Hematopoietic multipotent progenitor cell (in vitro differentiated cells): ENCODE measurements at regions not wholly inside any gene's neighbourhood (a gene's known extent, or its start where the extent isn't known, plus 50 kb on each side); places are given as distances from the start of the nearest gene placed in this dataset.

ENCODE experiments used
- DNase-seq, 3 donors: peaks; one replicate each; pipeline ENCODE4 v3.0.0-alpha.2; 2011 to 2015; ENCODE audit warnings: low read depth in 2 of 3, low spot score in 2 of 3

GRCh38 chr16:80055831-80056230 is 455.3 kb upstream of the MAF start:
- no peak for DNase-seq

- DNase-seq: no peak
Observed at GRCh38 chr16:80054647-80055046, 454.1 kb upstream of the MAF start.

DNA sequence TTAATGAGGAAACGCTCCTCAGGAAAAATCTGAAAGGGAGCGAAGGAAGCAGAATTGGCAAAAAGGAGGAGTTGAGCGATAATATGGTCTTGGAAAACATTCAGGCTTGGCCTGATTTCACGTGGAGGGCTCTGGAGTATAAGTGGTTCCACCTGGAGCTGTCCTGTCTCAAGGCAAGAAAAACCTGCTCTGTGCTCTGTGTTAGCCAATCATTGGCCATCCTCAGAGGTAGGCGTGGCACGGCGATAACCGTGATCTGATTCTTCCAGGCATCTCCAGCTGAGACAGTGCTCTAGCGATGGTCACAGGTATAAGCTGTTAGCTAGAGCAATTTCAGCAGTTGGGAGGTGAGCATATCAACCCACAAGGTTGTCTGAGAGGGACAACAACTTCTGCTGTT is 450.5 kb upstream of the MAF start:
- DNase-seq: no peak

- no peak for DNase-seq
Observed at GRCh38 chr16:80048250-80048649, 447.7 kb upstream of the MAF start.

DNA sequence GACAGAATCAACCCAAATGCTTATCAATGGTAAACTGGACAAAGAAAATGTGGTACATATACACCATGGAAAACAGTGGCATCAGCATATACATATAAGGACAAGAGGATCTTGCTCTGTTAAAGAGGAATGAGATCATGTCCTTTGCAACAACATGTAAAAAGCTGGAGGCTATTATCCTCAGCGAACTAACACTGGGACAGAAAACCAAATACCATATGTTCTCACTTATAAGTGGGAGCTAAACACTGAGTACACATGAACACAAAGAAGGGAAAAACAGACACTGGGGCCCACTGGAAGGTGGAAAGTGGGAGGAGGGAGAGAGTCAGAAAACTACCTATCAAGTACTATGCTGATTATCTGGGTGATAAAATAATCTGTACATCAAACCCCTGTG is 447.3 kb upstream of the MAF start:
- no peak for DNase-seq

- peak in 1 of 3 donors; percentile 4 for DNase-seq
Observed at GRCh38 chr16:80046848-80047247, 446.3 kb upstream of the MAF start.

GRCh38 chr16:80046261-80046660 is 445.7 kb upstream of the MAF start:
- no peak for DNase-seq

- no peak for DNase-seq
Observed at GRCh38 chr16:80045861-80046260, 445.3 kb upstream of the MAF start.

GRCh38 chr16:80041410-80041809 is 440.9 kb upstream of the MAF start:
- DNase-seq: no peak

DNA sequence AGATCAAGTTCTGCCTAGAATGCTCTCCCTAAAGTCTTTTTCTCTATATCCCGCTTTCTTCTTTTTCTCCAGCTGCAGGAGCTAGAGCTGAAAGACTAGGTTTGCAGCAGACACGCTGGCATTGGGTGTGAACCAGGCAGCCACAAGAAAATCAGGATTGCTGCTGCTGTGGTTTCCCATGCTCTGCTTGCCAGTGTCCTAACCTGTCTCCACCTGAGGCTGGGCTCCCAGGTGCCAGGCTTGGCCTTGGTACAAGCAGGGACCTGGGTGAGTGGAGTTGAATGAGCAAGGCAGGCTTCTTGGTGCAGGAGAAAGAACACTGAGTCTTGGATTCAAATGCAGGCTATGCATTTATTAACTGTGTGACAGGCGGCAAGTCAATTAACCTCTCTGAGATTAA is 440.3 kb upstream of the MAF start:
- DNase-seq: no peak

DNA sequence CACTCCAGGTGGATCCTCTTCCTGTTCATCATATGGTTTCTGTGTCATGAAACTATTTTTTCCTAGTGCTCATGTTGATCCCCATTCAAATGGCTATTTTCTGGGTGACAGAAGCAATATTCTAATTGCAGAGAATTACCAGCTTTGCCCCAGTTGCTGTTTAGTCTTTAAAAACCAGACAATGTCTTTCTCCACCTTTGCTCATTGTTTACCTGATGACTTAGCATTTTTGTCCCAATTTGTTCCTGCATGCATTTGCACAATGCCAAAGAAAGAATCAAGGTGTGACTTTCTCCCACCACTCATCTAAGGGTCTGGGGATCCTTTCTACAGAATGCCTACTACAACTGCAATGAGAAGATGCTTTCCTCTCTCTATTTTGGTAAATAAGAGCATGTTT is 439.9 kb upstream of the MAF start:
- no peak for DNase-seq

DNA sequence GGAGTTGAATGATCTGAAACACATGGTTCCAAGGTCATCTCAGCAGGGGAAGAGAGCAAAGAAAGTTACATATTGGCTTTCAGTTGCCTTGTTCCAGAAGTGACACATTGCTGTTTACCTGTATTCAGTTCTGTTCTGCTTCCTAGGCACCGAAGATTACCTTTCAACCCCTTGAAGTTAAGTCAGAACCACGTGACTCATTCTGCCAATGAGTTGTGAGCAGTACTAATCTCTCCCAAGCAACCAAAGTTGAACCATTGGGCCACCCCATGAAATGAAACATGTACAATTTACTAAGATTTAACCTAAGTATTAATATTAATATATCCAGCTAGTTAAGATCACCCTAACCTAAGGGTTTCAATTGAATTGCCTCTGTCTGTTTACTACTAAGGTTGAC is 439.2 kb upstream of the MAF start:
- no peak for DNase-seq

DNA sequence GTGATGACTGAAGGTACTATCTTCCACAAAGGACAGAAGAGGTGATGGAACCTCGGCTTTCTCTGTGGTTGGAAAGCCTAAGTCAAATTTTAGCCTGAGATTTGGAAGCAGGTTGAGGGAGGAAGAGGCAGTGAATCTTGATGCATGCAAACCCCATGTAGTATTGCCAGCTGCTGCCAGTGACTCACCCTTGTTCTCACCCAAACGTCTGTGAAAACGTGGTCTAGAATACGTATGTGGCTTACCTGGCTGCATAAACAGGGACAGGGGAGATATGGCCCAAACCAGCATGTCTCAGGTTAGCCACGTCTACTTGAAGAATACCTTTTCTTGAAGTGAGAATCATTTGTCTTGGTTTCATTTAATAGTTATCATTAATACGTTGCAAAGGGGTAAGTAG is 438.0 kb upstream of the MAF start:
- no peak for DNase-seq

- DNase-seq: no peak
Observed at GRCh38 chr16:80034948-80035663, 434.6 kb upstream of the MAF start.

- DNase-seq: no peak
Observed at GRCh38 chr16:80034469-80034826, 433.9 kb upstream of the MAF start.

- DNase-seq: no peak
Observed at GRCh38 chr16:80033783-80034468, 433.4 kb upstream of the MAF start.

DNA sequence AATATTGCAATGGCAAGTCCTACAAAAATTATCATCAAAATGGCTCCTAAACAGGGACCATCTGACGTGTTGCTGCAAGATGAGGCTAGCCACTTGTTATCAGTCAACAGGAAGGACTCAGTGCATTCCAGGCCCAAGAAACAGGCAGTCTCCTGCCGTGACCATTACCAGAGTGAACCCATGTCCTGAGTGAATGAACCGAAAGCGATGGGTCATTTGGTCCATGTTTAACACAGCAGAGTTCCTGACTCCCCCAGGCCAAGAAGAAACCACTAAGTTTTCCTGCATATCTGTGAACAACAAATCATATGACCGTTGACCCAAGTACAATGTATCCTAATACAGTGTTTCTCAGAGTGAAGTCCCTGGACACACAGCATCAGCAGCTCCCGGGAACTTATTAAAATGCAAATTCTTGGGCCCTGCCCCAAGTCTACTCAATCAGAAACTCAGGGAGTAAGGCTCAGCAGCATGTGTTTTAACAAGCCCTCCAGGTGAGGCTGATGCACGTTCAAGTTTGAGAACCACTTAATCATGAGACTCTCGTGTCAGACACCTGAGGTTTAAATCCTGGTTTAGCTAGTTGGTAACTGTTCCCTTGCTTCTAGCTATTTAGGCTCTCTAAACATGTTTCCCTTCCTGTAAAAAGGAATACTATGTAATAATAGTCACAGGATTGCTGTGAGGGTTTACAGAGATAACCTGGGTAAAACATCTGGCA is 429.4 kb upstream of the MAF start:
- no peak for DNase-seq

- no peak for DNase-seq
Observed at GRCh38 chr16:80029381-80029630, 428.8 kb upstream of the MAF start.

- DNase-seq: no peak
Observed at GRCh38 chr16:80028581-80029380, 428.2 kb upstream of the MAF start.

DNA sequence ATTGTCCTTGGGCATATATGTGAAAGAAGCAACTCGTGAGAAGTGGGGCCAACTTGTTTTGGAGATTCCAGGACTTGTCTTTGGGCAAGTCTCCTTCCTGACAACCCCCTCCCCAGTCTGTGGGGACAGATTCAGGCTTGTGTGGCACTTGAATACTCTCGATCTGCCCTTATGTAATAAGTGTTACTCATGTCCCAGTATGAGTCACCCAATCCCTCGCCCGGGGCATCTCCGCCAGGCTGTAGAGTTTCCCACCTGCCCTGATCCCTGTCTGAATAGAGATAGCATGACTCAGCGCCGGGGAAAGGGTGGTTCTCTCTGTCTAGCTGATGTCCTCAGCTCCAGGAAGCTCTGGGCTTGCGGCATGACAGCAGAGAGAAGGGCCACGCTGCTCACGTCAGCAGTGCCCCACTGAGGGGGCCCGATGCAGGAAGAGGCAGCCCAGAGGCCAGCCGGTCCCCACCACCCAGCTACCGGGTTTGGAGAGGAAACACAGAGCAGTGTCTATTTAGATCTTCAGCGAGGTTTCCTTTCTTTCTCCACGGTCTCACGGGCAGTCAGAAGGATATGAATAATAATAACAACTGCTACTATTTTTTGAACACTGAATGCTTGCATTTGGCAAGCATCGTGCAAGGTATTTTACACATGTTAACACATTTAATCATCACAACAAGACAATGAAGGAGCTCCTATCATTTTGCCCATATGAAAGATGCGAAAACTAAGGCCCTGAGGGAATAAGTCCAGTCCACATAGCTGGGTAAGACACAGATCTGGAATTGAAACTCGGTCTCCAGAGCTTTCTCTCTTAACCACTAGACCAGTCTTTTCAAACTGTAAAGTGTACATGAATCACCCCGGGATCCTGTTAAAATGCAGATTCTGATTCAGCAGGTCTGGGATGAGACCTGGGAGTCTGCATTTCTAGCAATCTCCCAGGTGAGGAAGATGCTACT is 426.7 kb upstream of the MAF start:
- DNase-seq: peak in 2 of 3 donors; percentile 73 to 86
